ENCODE measurements at regions not wholly inside any gene's neighbourhood (a gene's known extent, or its start where the extent isn't known, plus 50 kb on each side); places are given as distances from the start of the nearest gene placed in this dataset.

DNA sequence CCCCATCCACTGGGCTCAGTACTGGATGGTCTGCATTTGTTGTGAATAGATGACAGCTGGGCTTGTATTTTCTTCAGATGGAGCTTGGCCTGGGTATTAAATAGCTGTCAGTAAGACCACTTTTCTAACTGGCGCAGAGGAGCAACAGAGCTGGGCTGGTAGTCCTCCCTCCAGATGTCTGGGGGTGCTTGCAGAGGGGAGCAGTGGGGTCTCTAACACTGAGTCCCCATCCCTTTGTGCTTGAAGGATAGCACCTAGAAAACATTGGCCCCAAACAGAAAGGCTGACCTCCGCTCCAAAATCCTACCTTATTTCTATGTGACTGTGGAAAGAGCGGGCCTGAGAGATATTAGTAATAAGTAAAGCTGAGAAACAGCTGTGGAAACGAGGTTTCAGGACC, 131.6 kb upstream of the E2F8 start:
- TF ChIP-seq POLR2AphosphoS5 (IDR thresholded peaks at IDR 0.05; ENCODE audit: low read depth, low read length) (no peak), SIN3A (IDR thresholded peaks at IDR 0.05; ENCODE audit: borderline replicate concordance, insufficient read depth, low read depth, low read length) (no peak)
- TF ChIP-seq, protein P1, sequence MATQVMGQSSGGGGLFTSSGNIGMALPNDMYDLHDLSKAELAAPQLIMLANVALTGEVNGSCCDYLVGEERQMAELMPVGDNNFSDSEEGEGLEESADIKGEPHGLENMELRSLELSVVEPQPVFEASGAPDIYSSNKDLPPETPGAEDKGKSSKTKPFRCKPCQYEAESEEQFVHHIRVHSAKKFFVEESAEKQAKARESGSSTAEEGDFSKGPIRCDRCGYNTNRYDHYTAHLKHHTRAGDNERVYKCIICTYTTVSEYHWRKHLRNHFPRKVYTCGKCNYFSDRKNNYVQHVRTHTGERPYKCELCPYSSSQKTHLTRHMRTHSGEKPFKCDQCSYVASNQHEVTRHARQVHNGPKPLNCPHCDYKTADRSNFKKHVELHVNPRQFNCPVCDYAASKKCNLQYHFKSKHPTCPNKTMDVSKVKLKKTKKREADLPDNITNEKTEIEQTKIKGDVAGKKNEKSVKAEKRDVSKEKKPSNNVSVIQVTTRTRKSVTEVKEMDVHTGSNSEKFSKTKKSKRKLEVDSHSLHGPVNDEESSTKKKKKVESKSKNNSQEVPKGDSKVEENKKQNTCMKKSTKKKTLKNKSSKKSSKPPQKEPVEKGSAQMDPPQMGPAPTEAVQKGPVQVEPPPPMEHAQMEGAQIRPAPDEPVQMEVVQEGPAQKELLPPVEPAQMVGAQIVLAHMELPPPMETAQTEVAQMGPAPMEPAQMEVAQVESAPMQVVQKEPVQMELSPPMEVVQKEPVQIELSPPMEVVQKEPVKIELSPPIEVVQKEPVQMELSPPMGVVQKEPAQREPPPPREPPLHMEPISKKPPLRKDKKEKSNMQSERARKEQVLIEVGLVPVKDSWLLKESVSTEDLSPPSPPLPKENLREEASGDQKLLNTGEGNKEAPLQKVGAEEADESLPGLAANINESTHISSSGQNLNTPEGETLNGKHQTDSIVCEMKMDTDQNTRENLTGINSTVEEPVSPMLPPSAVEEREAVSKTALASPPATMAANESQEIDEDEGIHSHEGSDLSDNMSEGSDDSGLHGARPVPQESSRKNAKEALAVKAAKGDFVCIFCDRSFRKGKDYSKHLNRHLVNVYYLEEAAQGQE (IDR thresholded peaks at IDR 0.05; ENCODE audit: insufficient read depth in 1 of 2, low read depth in 2 of 2, low read length in 1 of 2), result no peak
